Activated naive CD4-positive, alpha-beta T cell treated with Interleukin-2 at 50 U/mL for 16 hours (primary cell): ENCODE measurements at regions not wholly inside any gene's neighbourhood (a gene's known extent, or its start where the extent isn't known, plus 50 kb on each side); places are given as distances from the start of the nearest gene placed in this dataset.
"Not testable (repeated sequence)": the region's sequence is repeated elsewhere in the genome, so short reads cannot be mapped to it uniquely, and the experiment has no call there.

Experiments used
- DNase-seq: peaks from one replicate; pipeline ENCODE4 v3.0.0-alpha.2; 2020

DNA sequence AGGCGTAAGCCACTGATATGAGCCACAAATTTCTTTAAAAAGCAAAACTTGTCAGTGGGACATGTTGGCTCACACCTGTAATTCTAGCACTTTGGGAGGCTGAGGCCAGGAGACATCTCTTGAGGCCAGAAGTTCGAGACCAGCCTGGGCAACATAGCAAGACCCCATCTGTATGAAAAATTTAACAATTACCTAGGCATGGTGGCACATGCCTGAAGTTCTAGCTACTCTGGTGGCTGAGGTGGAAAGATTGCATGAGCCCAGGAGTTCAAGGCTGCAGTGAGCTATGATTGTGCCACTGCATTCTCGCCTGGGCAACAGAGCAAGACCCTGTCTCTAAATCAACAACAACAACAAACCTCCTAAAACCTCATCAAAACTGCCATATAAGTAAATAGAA is 147.6 kb upstream of the BARHL2 start:
- DNase-seq: no peak

DNA sequence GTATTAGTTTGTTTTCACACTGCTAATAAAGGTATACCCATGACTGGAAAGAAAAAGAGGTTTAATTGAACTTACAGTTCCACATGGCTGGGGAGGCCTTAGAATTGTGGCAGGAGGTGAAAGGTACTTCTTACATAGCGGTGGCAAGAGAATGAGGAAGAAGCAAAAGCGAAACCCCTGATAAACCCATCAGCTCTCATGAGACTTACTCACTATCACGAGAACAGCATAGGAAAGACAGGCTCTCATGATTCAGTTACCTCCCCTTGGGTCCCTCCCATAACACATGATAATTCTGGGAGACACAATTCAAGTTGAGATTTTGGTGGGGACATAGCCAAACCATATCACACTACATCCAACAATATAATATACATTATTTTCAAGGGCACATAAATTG is 145.7 kb upstream of the BARHL2 start:
- no peak for DNase-seq

DNA sequence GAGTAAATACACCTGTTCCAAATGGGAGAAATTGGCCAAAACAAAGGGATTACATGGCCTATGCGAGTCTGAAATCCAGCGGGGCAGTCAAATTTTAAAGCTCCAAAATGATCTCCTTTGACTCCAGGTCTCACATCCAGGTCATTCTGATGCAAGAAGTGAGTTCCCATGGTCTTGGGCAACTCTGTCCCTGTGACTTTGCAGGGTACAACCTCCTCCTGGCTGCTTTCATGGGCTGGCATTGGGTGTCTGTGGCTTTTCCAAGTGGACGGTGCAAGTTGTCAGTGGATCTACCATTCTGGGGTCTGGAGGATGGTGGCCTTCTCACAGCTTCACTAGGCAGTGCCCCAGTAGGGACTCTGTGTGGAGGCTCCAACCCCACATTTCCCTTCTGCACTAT is 144.3 kb upstream of the BARHL2 start:
- DNase-seq: not testable (repeated sequence)

DNA sequence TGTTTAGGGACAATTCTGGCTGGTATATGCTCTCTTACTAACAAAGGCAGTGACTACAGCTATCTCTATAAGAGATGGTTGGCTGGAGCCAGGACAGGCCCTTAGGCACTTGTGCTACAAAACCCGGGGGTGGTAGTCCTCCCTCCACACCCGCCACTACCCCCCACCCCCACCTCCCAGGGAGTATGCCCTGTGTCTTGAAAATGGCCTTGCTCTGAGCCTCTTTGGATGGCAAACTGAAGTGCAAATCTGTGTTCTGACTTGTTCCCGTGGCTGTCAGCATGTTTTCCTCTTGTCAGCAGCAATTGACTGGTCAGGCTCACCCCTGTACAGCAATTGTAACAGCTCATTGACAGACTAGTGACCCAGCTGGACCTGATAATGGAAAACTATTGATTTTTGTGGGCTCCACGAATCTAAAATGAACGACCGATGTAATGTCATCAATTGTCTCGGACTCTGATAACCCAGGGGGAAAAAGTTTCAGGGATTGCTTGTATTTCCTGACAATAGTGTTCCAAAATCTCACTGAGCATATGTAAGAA is 139.4 kb upstream of the BARHL2 start:
- DNase-seq: no peak

DNA sequence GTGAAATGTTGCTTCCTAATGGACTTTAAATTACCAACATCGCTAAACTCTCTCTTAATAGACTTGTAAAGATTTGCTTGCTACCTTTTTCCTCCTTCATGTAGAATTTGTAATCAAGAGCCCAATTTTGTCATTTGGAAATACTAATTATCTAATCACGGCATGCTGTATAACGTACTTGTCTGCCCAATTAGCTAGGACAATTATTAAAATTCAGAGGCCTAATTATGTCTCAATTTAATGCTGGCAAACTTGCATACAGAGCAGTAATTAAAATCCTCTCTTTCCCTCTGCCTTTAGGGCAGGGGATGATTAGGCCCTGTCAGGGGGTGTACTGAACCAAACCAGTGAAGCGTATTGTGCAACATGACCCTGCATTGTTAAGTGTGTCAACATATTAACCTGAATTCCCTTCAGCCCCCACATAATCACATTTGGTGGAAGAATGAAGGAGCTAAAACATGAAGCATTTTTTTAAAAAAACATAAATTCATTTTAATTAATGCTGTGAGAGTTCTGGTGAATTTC is 137.4 kb upstream of the BARHL2 start:
- DNase-seq: no peak

DNA sequence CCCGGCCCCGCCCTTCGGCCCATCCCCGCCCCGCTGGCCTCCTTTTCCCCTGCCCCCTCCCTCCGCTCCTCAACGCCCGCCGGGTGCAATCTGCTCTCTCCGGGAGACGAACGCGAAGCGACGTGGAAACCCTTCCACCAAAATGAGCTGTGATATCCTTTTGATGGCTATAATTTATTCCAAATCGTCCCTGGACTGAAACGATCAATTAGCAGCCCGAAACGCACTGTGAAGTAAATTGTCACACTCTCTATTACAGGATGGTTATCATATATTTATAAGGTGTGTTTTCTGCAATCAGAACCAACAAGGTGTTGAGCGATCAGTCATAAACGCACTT is 134.6 kb upstream of the BARHL2 start:
- DNase-seq: no peak

DNA sequence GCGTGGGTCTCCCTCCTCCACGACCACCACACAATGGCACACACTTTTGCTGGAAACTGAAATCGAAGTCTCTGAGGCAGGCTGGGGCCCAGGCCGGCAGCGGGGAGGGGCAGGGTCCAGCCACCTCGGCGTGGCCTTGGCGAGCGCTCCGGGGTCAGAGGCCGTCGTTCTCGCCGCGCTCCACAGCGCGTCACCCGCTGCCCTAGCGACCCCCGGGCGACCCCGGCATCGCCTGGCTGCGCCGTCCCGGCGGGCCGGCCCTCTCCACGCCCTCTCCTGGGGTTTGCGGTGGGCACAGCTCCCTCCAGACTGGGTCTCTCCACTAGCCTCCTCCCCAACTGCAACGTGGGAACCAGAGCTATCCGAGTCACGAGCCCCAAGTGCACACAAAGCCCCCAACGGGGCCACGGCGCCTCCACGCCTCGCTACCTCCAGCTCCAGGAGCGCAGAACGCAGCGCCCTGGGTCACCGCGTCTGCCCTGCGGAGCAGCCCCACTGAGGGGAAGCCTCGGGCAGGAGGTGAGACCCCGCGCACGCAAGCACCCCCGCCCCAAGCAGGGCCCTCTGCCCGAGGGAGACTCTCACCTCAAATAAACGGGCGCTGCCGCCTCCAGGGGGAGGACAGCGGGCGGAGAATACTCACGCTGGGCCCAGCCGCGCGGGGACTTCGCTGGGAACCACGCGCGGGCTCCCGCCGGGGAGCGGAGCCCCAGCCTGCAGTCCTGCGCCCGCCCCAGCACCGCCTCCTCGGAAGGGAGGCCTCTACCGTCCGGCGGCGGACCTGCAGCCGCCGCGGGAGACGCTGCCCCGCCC is 134.0 kb upstream of the BARHL2 start:
- DNase-seq: peak; percentile 78

DNA sequence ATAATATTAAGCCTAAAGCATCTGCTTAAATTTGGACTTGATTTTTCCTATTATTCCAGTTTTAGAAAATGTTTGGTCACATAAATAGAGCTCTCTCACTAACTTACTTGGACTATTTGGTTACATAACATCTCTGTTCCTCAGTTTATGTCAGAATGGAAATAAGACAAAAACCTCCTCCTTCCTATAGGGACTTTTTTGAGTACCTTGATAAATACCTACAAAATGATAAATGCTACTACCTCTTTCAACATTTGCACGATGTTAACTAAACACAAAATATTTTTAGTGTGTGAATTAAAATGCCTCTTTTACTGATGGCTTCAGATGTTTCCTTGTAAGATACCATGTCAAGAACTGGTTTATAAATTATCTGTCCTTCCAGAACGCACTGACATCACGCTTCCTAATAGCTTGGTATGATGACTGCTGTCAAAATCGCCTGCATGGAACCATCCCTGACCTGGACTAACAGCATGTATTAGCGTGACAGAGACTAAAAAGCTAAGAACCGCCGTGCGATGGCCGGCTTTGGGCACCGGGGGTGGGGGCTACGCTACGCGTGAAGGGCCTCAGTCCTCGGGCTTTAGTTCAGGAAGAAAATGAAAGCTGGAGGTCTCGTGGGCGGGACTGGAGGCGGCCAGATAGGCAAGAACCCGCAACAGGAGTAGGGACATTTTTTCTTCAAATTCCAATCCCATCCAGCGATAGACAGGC is 133.2 kb upstream of the BARHL2 start:
- no peak for DNase-seq

DNA sequence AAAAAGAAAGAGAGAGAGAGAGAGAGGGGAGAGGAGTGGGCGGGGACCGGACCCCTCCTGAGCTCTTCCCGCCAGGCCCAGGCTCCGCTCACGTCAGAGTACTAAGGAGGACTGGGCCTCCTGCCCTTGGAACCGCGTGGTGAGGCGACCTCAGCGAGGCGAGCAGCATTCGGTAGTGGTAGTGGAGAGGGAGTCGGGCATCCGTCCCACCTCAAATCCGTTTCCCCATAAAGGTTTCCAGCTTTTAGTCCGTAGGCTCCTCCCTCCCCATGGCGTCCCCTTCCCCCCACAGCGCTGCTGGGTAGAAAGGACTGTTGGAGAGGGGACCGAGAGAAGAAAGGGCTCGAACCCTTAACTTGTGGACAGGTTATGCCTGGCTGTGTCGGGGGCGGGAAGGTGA is 124.4 kb upstream of the BARHL2 start:
- no peak for DNase-seq

DNA sequence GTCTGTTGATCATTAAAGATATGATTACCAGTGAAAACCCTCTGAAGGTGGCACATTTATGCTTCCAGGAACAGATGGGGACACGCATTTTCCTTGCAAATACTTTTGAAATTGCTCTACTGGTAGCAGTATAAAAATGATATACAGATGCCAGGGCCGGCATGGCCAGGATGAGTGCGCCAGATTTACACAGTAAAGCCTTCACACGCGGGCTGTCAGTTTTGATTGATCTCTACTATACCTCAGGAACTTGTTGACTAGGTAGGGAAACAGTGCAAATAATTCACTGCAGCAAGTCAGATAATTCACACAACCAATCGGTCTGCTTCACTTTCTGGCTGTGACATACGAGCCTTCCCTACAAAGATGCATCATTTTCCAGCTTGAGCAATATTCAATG is 123.2 kb upstream of the BARHL2 start:
- DNase-seq: no peak

DNA sequence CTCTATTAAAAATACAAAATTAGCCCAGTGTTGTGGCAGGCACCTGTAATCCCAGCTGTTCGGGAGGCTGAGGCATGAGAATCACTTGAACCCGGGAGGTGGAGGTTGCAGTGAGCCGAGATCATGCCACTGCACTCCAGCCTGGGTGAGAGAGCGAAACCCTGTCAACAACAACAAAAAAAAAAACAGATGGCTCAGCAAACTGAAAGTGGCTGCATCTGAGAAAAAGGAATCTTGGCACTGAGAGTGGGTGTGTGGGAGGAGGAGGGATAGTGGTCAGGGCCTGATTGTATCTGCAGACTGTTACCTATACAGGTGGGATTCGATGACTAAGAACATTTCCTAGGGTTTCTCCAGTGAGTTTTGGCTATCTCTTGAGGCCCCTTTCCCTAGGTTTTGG is 122.2 kb upstream of the BARHL2 start:
- no peak for DNase-seq

DNA sequence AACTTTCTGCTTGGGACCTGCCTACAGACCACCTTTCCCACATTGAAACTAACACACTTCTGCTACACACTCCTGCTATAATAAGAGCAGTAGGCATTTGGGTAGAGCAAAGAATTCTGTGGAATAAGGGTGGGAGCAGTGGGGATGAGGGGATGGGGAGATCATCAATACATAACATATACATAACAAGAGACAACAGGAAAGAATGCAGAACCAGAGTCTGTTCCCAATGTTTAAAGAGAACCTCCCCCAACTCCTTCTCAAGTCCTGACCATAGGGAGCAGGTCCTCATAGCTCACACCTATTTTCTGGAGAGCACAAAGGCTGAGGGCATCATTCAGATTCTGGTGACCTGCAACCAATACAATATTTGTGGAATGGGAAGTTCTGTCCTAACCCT is 121.6 kb upstream of the BARHL2 start:
- no peak for DNase-seq

DNA sequence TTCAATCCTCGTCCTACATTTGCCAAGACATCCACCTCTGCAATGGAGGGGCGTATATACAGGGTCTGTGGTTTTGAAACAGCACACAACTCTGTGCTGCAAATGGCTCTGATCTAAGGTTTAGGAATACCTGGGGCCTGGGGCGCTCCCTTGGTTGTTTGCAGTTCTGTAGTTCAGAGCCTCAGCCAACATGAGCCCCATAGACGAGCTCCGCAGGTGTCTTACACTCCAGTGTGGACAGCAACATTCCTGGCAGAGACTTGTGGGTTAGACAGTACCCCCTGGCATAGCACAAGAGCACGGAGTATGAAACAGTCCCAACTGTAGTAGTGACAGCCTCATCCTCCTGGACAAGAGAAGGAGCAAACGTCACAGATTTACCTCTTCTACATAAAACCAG is 120.3 kb upstream of the BARHL2 start:
- no peak for DNase-seq

DNA sequence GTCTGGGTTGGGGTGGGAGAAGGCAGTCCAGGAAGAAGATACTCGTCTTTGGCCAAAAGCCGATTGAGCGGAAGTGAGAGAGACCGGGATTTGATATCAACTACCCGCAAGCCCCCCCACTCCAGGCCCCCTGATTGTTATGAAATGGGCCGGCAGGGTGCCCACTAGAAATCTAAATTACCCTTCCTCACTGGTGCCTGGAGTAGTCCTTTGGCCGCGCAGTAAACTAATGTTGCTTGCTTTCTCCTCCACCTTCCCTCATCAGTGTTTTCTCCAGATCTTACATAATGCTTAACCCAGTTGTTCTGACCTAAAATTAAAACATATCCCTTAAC is 119.2 kb upstream of the BARHL2 start:
- no peak for DNase-seq

DNA sequence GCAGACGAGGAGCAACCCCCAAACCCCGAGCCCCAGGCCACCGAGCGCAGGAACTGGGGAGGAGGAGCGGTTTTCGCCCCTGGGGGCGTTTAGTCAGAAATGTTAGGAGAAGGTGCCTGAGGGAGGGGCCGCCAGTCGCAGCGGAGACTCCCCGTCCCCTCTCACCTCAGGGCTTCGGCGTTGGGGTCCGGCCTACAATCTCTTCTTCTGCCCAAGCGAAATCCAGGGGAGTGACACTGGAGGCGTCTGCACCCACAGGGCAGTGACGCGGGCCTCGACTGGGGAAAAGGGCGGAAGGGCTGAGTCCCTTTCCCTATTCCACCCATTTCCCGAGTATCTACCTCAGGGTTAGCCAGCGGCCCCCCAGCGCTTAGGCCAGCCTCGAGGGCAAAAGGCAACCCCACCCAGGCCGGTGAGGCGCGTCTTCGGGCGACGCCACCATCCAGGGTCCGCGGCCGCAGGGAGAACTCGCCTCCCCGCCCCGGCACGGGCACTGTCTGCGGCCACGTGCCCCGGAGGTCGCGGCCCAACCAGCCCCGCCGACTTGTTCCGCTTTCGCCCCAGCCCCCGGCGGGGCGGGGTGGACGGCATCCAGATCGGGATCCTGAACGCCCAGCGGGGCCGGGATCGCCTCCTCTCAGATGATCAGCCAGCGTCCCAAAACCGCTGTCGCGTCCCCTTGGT is 118.7 kb upstream of the BARHL2 start:
- no peak for DNase-seq

DNA sequence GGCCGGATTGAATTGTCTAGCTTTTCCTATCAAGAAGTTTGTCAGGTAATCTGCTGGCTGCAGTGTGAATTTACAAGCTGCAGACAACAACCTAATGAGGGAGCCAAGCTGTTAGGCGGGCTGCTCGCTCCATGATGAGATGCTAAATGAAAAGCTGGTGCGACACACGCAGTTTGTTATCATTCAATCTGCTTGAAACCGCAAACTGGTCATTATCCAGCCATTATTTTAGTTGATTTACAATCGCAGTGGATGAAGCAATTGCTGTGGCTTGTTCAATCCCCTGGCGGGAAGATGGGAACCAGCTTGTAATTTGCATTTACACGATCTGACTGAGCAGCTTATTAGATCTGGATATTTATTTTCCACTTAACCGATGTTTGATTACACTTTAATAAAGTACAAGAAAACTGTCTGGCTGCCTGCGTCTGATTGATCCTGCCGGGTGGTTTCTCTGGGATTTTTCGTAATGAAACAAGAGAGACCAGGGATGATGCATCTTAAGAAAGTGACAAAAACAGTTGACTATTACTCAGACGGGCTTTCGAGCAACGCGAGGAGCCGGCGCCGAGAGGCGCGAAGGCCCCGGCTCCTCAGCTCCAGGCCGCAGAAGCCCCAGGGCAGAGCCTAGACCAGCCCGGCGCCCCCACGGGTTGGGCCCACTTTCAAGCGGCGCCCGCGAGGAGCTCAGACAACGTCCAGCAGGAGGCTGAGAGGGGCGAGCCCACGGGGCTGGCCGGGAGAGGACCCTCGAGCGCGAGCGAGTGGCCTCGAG is 118.0 kb upstream of the BARHL2 start:
- DNase-seq: no peak

DNA sequence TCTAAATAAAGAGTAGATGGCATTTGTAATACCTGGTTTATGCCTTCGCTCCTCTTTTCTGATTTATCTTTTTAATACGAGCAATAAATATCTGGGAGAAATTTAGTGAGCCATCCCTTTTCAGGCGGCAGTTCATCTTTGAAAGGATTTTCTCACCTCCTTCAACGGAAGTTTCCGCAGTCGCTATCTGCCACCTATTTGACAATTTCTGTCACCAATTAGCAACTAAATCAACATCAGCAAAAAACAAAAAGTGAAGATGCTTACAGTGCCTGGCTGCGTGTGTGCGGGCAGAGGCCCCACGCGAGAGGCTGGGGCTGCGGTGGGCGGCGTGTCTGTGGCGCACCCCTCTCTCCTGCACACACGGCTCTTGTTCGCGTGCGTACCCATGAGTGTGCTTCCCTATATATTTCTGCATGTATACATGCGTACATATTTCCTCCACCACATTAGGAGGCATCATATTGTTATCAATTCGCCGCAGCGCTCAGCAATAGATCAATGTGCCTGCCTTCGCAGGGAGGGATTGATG is 117.3 kb upstream of the BARHL2 start:
- DNase-seq: no peak

DNA sequence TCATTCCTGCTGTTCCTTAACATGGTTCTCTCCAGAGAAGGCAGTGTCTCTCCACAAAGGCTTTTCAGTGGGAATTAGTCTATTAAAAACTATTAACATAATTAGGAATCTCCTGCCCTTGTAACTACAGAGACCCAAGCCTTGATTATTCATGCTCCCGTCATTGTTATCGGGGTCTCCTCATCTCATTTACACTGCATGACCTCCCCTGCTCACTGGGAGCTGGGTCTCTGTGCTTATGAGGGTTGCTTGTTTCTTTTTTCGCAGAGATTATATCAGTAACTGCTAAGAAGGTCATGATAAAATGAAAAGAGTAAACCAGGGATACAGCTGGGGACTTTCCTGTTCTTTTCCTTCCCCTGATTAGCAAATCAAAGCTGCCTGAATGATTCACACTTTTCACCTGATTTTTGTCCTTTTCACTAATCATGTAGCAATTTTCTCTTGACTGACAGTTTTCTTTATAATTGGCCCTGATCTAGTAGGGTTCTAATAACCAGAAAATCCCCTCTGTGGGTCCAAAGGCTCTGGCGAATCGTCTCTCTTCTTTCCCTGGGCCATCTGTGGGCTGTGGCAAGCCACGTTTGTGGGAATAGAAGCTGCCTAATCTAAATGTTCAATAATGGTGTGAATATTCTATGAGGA is 116.5 kb upstream of the BARHL2 start:
- DNase-seq: no peak

DNA sequence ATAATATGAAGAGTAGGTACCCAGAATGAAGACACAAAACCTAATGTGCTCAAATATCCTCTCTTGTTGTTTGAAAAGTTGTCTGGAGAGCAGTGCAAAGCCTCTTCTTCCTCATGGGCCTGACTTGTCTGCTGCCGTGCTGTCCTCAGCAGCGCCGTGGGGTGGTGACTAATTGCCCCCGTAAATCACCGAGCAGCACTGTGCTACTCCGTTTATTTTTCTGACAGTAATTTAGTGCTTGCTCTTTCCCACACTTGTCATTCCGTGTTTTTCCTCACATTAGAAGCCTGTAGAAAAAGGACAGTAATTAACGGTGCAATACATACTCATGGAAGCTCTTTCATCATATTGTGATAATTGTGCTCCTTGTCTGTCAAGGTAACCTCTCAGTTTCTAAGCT is 114.8 kb upstream of the BARHL2 start:
- no peak for DNase-seq

DNA sequence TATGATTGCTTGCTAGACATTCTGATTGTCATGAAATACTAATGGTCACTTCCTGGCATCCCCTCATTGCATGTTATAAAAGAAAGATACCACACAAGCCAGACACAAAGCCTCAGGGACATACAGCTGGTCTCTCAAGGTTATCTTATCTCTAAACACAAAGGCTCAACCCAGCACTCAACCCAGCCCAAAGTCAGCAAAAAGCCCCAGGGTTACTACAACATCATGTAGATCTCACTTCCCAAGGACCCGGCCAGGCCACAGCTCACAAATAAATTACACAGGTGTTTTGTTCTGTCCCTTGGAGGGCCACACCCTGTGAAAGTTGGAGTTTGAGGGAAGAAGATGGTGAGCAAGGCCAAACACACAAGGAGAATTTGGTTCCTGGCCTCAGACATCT is 109.7 kb upstream of the BARHL2 start:
- DNase-seq: no peak

DNA sequence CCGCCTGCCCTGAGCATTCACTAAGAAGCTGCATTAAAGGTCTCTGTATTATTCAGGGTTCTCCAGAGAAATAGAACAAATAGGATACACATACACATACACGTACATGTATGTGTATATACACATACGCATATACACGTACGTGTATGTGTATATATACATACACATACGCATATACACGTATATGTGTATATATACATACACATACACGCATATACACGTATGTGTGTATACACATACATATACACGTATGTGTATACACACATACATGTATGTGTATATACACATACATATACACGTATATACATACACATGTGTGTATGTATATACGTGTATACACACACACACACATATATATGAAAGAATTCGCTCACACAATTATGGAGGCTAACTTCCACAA is 108.9 kb upstream of the BARHL2 start:
- DNase-seq: no peak

DNA sequence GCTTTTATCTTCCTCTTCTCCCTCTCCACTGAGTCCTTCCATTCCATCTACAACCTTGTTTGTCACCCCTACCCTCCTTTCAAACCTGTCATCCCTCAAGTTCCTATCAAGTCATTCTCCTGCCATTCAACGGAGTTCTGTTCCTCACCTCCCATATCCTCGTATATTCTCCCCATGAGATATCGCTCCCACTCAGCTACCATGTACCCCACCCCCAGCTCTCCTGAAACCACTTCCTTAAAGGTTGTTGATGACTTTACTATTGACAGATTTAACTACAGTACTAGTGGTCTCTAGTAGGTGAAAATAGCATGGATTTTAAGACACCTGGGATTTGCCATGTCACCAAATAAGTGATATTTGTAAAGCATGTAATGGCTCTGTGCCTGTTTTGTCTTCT is 107.4 kb upstream of the BARHL2 start:
- no peak for DNase-seq
